GM12891 (cell line): ENCODE measurements at regions not wholly inside any gene's neighbourhood (a gene's known extent, or its start where the extent isn't known, plus 50 kb on each side); places are given as distances from the start of the nearest gene placed in this dataset.

Source experiments
- PAX5 ChIP-seq: IDR thresholded peaks from 2 replicates; pipeline ENCODE4 v1.6.1; 2011; ENCODE audit warnings: low read length, moderate library complexity, mild to moderate bottlenecking; ENCODE audit not compliant: insufficient read depth, severe bottlenecking
- POLR2A ChIP-seq: IDR thresholded peaks from 2 replicates; pipeline ENCODE4 v1.6.1; 2011; ENCODE audit warnings: low read depth, low read length, control low read depth
- POLR2AphosphoS5 ChIP-seq: IDR thresholded peaks from 2 replicates; pipeline ENCODE4 v1.6.1; 2011; ENCODE audit warnings: low read depth, low read length, control low read depth
- SPI1 ChIP-seq: IDR thresholded peaks from 2 replicates; pipeline ENCODE4 v1.6.1; 2011; ENCODE audit warnings: low read depth, low read length, control low read depth
- TAF1 ChIP-seq: IDR thresholded peaks from 2 replicates; pipeline ENCODE4 v1.6.1; 2011; ENCODE audit warnings: low read depth, low read length, control low read depth

DNA sequence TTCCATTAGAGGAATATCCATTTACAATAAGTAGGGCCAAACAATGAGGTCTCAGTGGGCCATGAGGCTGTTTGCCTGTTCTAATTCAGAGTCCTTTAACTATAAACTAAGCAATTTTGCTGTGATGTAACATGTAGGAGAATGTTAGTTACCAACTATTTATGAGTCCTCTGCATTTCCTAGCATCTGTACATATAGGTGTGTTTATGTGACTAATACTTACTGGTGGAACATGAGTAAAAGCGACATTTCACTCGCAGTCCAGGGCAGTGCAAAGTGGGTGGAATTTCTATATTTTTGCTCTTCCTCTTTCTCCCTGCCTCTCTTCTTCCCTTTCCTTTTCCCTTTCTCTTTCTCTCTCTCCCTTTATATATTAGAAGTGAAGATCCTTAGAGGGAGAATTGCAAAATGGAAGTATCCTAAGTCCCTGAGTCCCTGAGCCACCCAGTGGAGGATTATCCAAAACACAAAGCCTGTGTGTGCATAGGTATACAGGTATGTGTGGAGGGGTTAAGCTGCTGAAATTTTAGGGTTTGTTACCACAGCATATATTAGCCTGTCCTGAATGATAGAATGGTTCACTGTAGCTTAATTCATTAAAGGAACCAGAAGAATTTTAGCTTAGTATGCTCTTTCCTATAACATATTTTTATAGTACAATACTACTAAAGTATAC lies 487.0 kb upstream of the FANCL start:
- TF ChIP-seq POLR2AphosphoS5 = no peak
- no peak for TF ChIP-seq POLR2A
- TF ChIP-seq TAF1 = no peak
- no peak for TF ChIP-seq SPI1
- no peak for TF ChIP-seq PAX5
